ENCODE measurements at regions not wholly inside any gene's neighbourhood (a gene's known extent, or its start where the extent isn't known, plus 50 kb on each side); places are given as distances from the start of the nearest gene placed in this dataset.
"Not testable (repeated sequence)": the region's sequence is repeated elsewhere in the genome, so short reads cannot be mapped to it uniquely, and the experiment has no call there.

DNA sequence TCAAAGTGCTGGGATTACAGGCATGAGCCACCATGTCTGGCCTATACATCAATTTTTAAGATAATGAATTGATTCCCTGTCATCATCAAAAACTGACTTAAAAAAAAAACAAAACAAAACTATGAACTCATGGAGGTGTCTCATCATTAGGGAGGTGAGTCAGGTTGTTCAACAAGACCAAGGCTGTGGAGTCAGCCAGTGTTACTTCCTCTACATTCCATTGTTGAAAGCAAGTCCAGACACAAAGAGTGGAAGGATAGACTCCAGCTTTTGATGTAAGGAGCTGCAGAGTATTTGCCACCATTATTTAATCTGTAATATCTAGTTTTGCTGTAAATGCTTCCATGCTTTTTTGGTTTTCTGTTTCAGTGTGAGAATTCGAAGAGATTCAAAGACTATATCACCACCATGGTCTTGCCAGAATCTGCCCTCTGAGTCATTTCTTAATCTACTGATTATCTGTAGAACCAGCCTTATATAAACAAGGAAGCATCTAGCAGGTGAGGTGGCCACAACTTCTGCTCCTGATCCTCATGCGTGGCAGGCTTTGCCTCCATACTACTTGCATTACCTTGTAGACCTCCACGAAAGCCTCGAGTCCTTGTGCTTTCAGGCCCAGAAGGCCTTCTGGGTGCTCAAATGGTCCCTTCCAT, 156.1 kb downstream of the FGF1 start:
- TF ChIP-seq CTCF (IDR thresholded peaks at IDR 0.05): no peak
- Histone ChIP-seq H3K4me3 (no peak overlapping the region), H3K27ac (no peak overlapping the region)
- DNase-seq (ENCODE audit: low spot score): no peak

DNA sequence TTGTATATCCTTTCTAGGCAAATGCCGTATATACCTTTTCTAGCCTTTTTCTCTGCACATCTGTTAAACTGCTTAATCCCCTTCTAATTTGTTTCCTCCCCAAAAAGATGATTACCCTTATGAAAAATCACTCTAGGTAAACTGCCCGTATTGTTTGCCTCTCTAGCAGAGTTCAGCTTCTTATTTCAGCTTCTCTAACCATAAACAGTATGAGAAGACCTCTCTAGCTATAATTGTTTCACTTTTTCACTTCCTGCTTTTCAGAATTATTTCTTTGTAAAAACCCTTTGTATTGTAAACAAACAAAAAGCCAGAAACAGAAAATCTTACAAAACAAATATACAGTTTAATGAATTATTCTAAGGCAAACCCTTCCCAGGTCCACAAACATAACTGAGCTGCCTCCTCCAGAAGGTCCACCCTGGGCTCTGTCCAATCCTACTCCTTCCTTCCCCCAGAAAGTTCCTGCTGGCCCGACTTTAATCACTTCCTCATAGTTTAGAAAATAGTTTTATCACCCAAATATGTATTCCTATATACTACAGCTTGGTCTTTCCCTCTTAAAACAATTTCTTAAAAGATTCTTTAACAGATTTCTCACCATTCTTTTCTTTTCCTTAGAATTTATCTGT, 158.1 kb downstream of the FGF1 start:
- no peak for TF ChIP-seq CTCF (IDR thresholded peaks at IDR 0.05)
- Histone ChIP-seq H3K4me3 (no peak overlapping the region), H3K27ac (no peak overlapping the region)
- DNase-seq (ENCODE audit: low spot score): no peak

- no peak for TF ChIP-seq CTCF (IDR thresholded peaks at IDR 0.05)
- no peak overlapping the region for H3K27ac ChIP-seq
- no peak for DNase-seq (ENCODE audit: low spot score)
- H3K4me3 ChIP-seq: no peak overlapping the region
Measured at GRCh38 chr5:142527234-142527633, 158.7 kb downstream of the FGF1 start.

- Histone ChIP-seq H3K4me3 (no peak overlapping the region), H3K27ac (no peak overlapping the region)
- no peak for DNase-seq (ENCODE audit: low spot score)
- TF ChIP-seq CTCF (IDR thresholded peaks at IDR 0.05): no peak
Measured at GRCh38 chr5:142522983-142523382, 162.9 kb downstream of the FGF1 start.

DNA sequence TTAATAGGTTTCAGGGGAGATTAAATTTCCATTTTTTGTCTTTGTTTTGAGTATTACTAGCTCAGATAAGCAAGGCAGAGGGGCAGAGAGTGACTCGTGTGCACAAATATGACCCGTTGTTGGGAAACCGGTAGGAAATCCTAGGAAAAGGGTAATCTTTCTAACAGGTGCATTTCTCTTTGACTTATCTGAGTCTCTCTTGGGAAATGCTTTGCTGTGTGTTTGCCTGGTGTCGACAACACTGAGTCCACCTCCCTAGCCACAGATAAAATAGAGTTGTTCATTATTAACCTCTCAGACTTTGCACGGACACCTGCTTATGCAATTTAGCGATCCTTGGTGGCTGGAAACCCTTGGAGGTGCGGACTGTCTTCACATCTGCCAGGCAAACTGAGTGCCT, 164.2 kb downstream of the FGF1 start:
- Histone ChIP-seq H3K4me3 (no peak overlapping the region), H3K27ac (no peak overlapping the region)
- DNase-seq (ENCODE audit: low spot score): no peak
- TF ChIP-seq CTCF (IDR thresholded peaks at IDR 0.05): no peak

DNA sequence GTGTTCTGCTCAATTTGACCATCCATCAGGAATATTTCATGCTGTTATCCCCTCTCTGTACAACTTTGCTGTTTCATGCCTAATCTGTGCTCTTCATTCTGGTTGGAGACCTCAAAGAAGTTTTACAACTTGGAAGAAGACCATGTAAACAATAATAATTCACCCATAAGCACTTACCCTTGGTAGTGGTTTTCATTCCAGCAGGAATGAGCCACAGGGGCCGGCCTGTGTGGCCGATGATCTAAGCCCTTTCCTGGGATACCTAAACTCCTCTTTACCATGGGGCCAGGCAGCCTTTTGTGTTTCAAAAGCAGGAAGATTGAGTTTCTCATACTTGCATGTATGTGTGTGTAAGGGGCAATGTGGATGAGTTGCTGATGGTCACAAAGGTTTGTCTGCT, 165.0 kb downstream of the FGF1 start:
- TF ChIP-seq CTCF (IDR thresholded peaks at IDR 0.05): no peak
- Histone ChIP-seq H3K27ac (no peak overlapping the region), H3K4me3 (no peak overlapping the region)
- no peak for DNase-seq (ENCODE audit: low spot score)

DNA sequence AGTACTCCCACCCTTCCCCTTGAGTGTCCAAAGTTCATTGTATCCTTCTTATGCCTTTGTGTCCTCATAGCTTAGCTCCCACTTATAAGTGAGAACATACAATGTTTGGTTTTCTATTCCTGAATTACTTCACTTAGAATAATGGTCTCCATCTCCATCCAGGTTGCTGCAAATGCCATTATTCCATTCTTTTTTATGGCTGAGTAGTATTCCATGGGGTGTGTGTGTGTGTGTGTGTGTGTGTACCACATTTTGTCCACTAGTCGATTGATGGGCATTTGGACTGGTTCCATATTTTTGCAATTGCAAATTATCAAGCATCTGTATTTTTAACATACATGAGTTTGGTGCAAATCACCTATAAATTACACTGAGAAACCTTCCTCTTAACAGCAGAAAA, 166.0 kb downstream of the FGF1 start:
- H3K4me3 ChIP-seq; DNase-seq (ENCODE audit: low spot score); H3K27ac ChIP-seq: not testable (repeated sequence)
